PFSK-1 (cell line): ENCODE measurements at regions not wholly inside any gene's neighbourhood (a gene's known extent, or its start where the extent isn't known, plus 50 kb on each side); places are given as distances from the start of the nearest gene placed in this dataset.

Experiments used
- SIN3A ChIP-seq: IDR thresholded peaks from 2 replicates; pipeline ENCODE4 v1.6.1; 2012; ENCODE audit warnings: mild to moderate bottlenecking, low read length, moderate library complexity, borderline replicate concordance; ENCODE audit not compliant: insufficient read depth
- TF ChIP-seq, protein P1 (sequence below), 2 experiments: IDR thresholded peaks; 2 replicates each; pipeline versions ENCODE4 v1.6.1 to v1.8.0; 2011 to 2012; ENCODE audit warnings: low read depth in 2 of 2, low read length in 2 of 2, control low read depth in 1 of 2, inconsistent platforms in 1 of 2, mild to moderate bottlenecking in 1 of 2, moderate library complexity in 1 of 2; ENCODE audit not compliant: insufficient read depth in 1 of 2

GRCh38 chr1:181144238-181144637, 55.7 kb downstream of the IER5 start:
- TF ChIP-seq SIN3A, result no peak
- TF ChIP-seq, protein P1, sequence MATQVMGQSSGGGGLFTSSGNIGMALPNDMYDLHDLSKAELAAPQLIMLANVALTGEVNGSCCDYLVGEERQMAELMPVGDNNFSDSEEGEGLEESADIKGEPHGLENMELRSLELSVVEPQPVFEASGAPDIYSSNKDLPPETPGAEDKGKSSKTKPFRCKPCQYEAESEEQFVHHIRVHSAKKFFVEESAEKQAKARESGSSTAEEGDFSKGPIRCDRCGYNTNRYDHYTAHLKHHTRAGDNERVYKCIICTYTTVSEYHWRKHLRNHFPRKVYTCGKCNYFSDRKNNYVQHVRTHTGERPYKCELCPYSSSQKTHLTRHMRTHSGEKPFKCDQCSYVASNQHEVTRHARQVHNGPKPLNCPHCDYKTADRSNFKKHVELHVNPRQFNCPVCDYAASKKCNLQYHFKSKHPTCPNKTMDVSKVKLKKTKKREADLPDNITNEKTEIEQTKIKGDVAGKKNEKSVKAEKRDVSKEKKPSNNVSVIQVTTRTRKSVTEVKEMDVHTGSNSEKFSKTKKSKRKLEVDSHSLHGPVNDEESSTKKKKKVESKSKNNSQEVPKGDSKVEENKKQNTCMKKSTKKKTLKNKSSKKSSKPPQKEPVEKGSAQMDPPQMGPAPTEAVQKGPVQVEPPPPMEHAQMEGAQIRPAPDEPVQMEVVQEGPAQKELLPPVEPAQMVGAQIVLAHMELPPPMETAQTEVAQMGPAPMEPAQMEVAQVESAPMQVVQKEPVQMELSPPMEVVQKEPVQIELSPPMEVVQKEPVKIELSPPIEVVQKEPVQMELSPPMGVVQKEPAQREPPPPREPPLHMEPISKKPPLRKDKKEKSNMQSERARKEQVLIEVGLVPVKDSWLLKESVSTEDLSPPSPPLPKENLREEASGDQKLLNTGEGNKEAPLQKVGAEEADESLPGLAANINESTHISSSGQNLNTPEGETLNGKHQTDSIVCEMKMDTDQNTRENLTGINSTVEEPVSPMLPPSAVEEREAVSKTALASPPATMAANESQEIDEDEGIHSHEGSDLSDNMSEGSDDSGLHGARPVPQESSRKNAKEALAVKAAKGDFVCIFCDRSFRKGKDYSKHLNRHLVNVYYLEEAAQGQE (IDR thresholded peaks at IDR 0.05; ENCODE audit: insufficient read depth in 1 of 2, low read depth in 2 of 2, low read length in 2 of 2), result no peak
